Heart right ventricle (tissue), 16 donors: ENCODE measurements at regions not wholly inside any gene's neighbourhood (a gene's known extent, or its start where the extent isn't known, plus 50 kb on each side); places are given as distances from the start of the nearest gene placed in this dataset.

Experiments used
- ATAC-seq, 8 donors: fragments of 200-7000 bp; cut with Tn5 transposase; one replicate each; pipeline ENCODE4 v1.9.1; 2020; ENCODE audit warnings: mild to moderate bottlenecking in 8 of 8, moderate library complexity in 8 of 8, moderate number of reproducible peaks in 1 of 8
- DNase-seq, 2 donors: peaks; one replicate each; pipeline ENCODE4 v3.0.0-alpha.2; 2020
- H3K27ac ChIP-seq, 10 donors: fragments of 200-600 bp; sonication (generic) in 2 of 10; one replicate each; pipeline versions ENCODE4 v1.5.0 to v1.8.0; 2020 to 2022; ENCODE audit warnings: mild to moderate bottlenecking in 3 of 10
- H3K27me3 ChIP-seq, 7 donors: fragments of 200-600 bp; one replicate each; pipeline ENCODE4 v1.8.0; 2021 to 2022; ENCODE audit warnings: mild to moderate bottlenecking in 2 of 7
- H3K36me3 ChIP-seq, 9 donors: fragments of 200-600 bp; sonication (generic) in 1 of 9; one replicate each; pipeline versions ENCODE4 v1.5.0 to v1.8.0; 2020 to 2022; ENCODE audit warnings: mild to moderate bottlenecking in 2 of 9
- H3K4me1 ChIP-seq, 9 donors: fragments of 200-600 bp; sonication (generic) in 1 of 9; one replicate each; pipeline versions ENCODE4 v1.5.0 to v1.8.0; 2020 to 2022; ENCODE audit warnings: mild to moderate bottlenecking in 4 of 9
- H3K4me3 ChIP-seq, 10 donors: fragments of 200-600 bp; sonication (generic) in 2 of 10; one replicate each; pipeline versions ENCODE4 v1.5.0 to v1.8.0; 2020 to 2022; ENCODE audit warnings: mild to moderate bottlenecking in 7 of 10, moderate library complexity in 2 of 10
- H3K9me3 ChIP-seq, 11 donors: fragments of 200-600 bp in 10 of 11; sonication (generic) in 2 of 11; one replicate each; pipeline versions ENCODE4 v1.5.0 to v1.8.0; 2013 to 2022; ENCODE audit warnings: mild to moderate bottlenecking in 2 of 11, control low read depth in 1 of 11, moderate library complexity in 1 of 11
- CTCF ChIP-seq, 9 donors: fragments of 200-600 bp; sonication (generic) in 2 of 9; IDR thresholded peaks; one replicate each; pipeline versions ENCODE4 v1.5.0 to v1.8.0; 2021 to 2022; ENCODE audit warnings: antibody characterized with exemption in 9 of 9, mild to moderate bottlenecking in 5 of 9, moderate library complexity in 1 of 9
- WGBS, 2 donors: extraction: QIAGEN DNeasy Blood & Tissue Kit; methylation state at CpG; one replicate each; pipeline ENCODE4 v1.1.7; 2013; ENCODE audit warnings: inconsistent platforms in 1 of 2; 5-methylcytosine and 5-hydroxymethylcytosine counted together
- intact Hi-C, 10 donors: fragments of 100-400 bp; cut with DNase I; formaldehyde crosslinking; loops; one replicate each; pipeline versions ENCODE4 v1.11.1 to v1.14.2; 2022
- donor health status: Arrhythmogenic right ventricular cardiomyopathy.
- donor health status: ischemic (EF 13 %, LVEDD 7.1; RV severe dilation, severe dysfunction).
- donor health status: healthy with polysubstance abuse.
- donor health status: DM: no; HTN: yes; CAD: no.
- donor health status: DM: no; HTN: no; CAD: no.
- donor health status: ischemic (EF 25% LVEDD 6.9; RV normal size, moderate dysfunction).
- donor health status: ischemic (EF 25% LVEDD 5.7; RV mildly dilated, moderate dysfunction).
- donor health status: healthy.
- donor health status: DM: yes; HTN: yes; CAD: no.
- donor health status: Ischemic cardiomyopathy.
- donor health status: ischemic (EF 35%, LVEDD 5.7; RV mildly dilated, moderate dysfunction).
- donor health status: nonischemic (EF 11% LVEDD 7.7; RV severe dilation, severe dysfunction).
- donor health status: DM: yes; HTN: yes; CAD: no.
- donor health status: PGD.
- donor health status: ischemic (EF 29% LVEDD 5.4; RV normal size, mild dysfunction).
- donor health status: nonischemic (EF 23%, LVEDD 6.1; RV moderate dilation, normal function).

DNA sequence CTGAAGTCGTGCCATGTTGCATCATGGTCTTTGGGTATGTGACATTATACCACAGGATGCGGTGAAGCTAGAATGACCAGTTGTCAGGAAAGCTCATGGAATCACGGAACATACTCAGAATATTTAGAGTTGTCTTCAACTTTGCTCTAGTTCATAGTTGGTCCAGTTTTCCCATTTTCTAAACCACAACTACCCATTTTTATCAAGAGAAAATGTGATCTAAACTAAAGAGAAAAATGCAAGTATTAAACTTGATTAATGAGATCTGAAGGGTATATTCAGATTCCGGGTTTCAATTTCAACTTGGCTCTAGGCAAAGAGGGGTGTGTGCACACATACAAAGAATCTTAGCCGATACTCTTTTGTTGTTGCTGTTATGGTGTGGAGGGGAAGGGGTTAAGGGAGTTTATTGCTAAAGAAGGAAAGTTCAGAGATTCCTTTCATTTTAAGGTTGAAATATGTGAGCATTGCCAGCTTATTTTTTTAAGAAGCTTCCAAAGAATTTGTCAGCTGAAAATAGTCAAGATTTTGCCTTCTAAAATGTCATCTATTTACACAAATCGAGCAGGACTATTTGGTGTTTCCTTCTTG, 516.6 kb upstream of the ZEB2 start:
- TF ChIP-seq CTCF (IDR thresholded peaks at IDR 0.05), result no peak
- Histone ChIP-seq H3K4me3 (peak overlapping the region in 4 of 10 donors; percentile 6 to 23 (median 12)), H3K9me3 (no peaks in the 10 kb centered on the region), H3K36me3 (no peaks in the 10 kb centered on the region), H3K27me3 (no peaks in the 10 kb centered on the region), H3K4me1 (peaks cover 0 to 11% (median 0%) of the 10 kb centered on the region in 9 donors), H3K27ac (peak overlapping the region in 4 of 10 donors; percentile 16 to 49 (median 38))
- DNase-seq (no peak), ATAC-seq (no peak)
- intact Hi-C loops, result no loop called here
- 73 to 79% methylated on average over 6 of the region's 6 CpGs for WGBS, 2 donors

GRCh38 chr2:145034511-145034910, 514.6 kb upstream of the ZEB2 start:
- intact Hi-C loops, result no loop called here
- no peaks in the 10 kb centered on the region for H3K9me3 ChIP-seq
- H3K27me3 ChIP-seq, result no peaks in the 10 kb centered on the region
- no peak overlapping the region for H3K4me3 ChIP-seq
- TF ChIP-seq CTCF (IDR thresholded peaks at IDR 0.05), result no peak
- DNase-seq, result no peak
- WGBS, 2 donors, result 88% methylated on average over 1 of the region's 1 CpG
- H3K27ac ChIP-seq, result no peak overlapping the region
- no peak for ATAC-seq
- no peaks in the 10 kb centered on the region for H3K36me3 ChIP-seq
- H3K4me1 ChIP-seq, result peaks cover 0 to 20% (median 5%) of the 10 kb centered on the region in 9 donors

DNA sequence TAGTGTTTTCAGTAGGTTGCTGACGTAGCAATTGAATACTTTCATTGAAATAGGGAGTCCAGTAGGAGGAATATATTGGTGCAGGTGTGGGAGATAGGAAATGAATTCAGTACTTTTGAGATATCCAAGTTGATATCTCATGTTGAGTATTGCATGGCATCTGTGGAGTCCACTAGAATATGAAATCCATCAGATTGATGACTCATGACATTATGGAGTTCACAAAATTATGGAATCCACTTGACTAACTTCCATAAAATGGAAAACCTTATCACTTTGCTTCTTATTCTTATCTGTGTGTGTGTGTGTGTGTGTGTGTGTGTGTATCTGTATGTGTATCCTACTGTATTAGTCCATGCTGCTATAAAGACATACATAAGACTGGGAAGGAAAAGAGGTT, 513.5 kb upstream of the ZEB2 start:
- no peak overlapping the region for H3K4me3 ChIP-seq
- no peak overlapping the region for H3K27ac ChIP-seq
- H3K36me3 ChIP-seq, result no peaks in the 10 kb centered on the region
- ATAC-seq, result no peak
- peaks cover 0 to 24% (median 2%) of the 10 kb centered on the region in 9 donors for H3K4me1 ChIP-seq
- no peaks in the 10 kb centered on the region for H3K27me3 ChIP-seq
- intact Hi-C loops, result no loop called here
- 90 to 94% methylated on average over 1 of the region's 1 CpG for WGBS, 2 donors
- no peaks in the 10 kb centered on the region for H3K9me3 ChIP-seq
- no peak for TF ChIP-seq CTCF (IDR thresholded peaks at IDR 0.05)
- DNase-seq, result no peak

- intact Hi-C loops, result no loop called here
- no peak for TF ChIP-seq CTCF (IDR thresholded peaks at IDR 0.05)
- DNase-seq, result no peak
- H3K27ac ChIP-seq, result no peak overlapping the region
- 76 to 89% methylated on average over 2 of the region's 2 CpGs for WGBS, 2 donors
- no peaks in the 10 kb centered on the region for H3K9me3 ChIP-seq
- no peaks in the 10 kb centered on the region for H3K36me3 ChIP-seq
- no peak overlapping the region for H3K4me3 ChIP-seq
- no peaks in the 10 kb centered on the region for H3K27me3 ChIP-seq
- ATAC-seq, result no peak
- H3K4me1 ChIP-seq, result peaks cover 0 to 18% (median 0%) of the 10 kb centered on the region in 9 donors
These were observed 512.9 kb upstream of the ZEB2 start for GRCh38 chr2:145032791-145033190.
